ENCODE measurements at regions not wholly inside any gene's neighbourhood (a gene's known extent, or its start where the extent isn't known, plus 50 kb on each side); places are given as distances from the start of the nearest gene placed in this dataset.

- TF ChIP-seq CTCF (IDR thresholded peaks at IDR 0.05) (no peak), ZFX (IDR thresholded peaks at IDR 0.05; ENCODE audit: borderline replicate concordance) (no peak)
Measured at GRCh38 chr6:48626421-48626820, 515.4 kb upstream of the PTCHD4 start.
